Esophagus squamous epithelium (tissue), 4 donors: ENCODE measurements at regions not wholly inside any gene's neighbourhood (a gene's known extent, or its start where the extent isn't known, plus 50 kb on each side); places are given as distances from the start of the nearest gene placed in this dataset.

Experiments
- CTCF ChIP-seq, 6 experiments: fragments of 450-650 bp in 4 of 6; fragments of 200-600 bp in 2 of 6; sonication (generic) in 2 of 6; IDR thresholded peaks; one replicate each; pipeline ENCODE4 v1.5.1; 2016 to 2019; ENCODE audit warnings: antibody characterized with exemption in 6 of 6, mild to moderate bottlenecking in 4 of 6, moderate library complexity in 4 of 6
- POLR2A ChIP-seq, 4 donors: fragments of 450-650 bp; IDR thresholded peaks; one replicate each; pipeline ENCODE4 v1.6.1; 2017; ENCODE audit warnings: antibody characterized with exemption in 4 of 4, mild to moderate bottlenecking in 4 of 4, moderate library complexity in 3 of 4

- TF ChIP-seq CTCF (IDR thresholded peaks at IDR 0.05) (no peak), POLR2A (IDR thresholded peaks at IDR 0.05) (no peak)
Observed at GRCh38 chr5:18068826-18069225, 434.6 kb downstream of the TAF11L14 start.
